DOHH2 (cell line): ENCODE measurements at regions not wholly inside any gene's neighbourhood (a gene's known extent, or its start where the extent isn't known, plus 50 kb on each side); places are given as distances from the start of the nearest gene placed in this dataset.
"Not testable (repeated sequence)": the region's sequence is repeated elsewhere in the genome, so short reads cannot be mapped to it uniquely, and the experiment has no call there.

Experiments used
- H3F3A ChIP-seq: fragments of 200-600 bp; sonication (generic), shearing (Covaris generic); 2 replicates; pipeline ENCODE4 v1.6.0; 2016; ENCODE audit warnings: antibody characterized with exemption, mild to moderate bottlenecking; ENCODE audit not compliant: control insufficient read depth, insufficient read depth
- H3K27ac ChIP-seq: fragments of 200-600 bp; sonication (generic); 2 replicates; pipeline ENCODE4 v1.5.1; 2014; ENCODE audit warnings: low read depth, mild to moderate bottlenecking, low read length, moderate library complexity
- H3K27me3 ChIP-seq: fragments of 200-600 bp; sonication (generic); 2 replicates; pipeline ENCODE4 v1.6.1; 2014; ENCODE audit warnings: mild to moderate bottlenecking, low read length, mixed read lengths; ENCODE audit not compliant: control insufficient read depth
- H3K36me3 ChIP-seq: fragments of 200-600 bp; sonication (generic); 2 replicates; pipeline ENCODE4 v1.6.1; 2014; ENCODE audit warnings: mild to moderate bottlenecking, low read length, moderate library complexity, mixed read lengths; ENCODE audit not compliant: control insufficient read depth
- H3K4me1 ChIP-seq: fragments of 200-600 bp; sonication (generic); 2 replicates; pipeline ENCODE4 v1.6.1; 2014; ENCODE audit warnings: mild to moderate bottlenecking, low read length, mixed read lengths; ENCODE audit not compliant: control insufficient read depth
- H3K4me2 ChIP-seq: fragments of 200-600 bp; sonication (generic); 2 replicates; pipeline ENCODE4 v1.6.0; 2014; ENCODE audit warnings: mild to moderate bottlenecking, low read length, moderate library complexity
- H3K4me3 ChIP-seq: fragments of 200-600 bp; sonication (generic); 2 replicates; pipeline ENCODE4 v1.5.1; 2014; ENCODE audit warnings: mild to moderate bottlenecking, low read length, mixed read lengths
- H3K79me2 ChIP-seq: fragments of 200-600 bp; sonication (generic); 2 replicates; pipeline ENCODE4 v1.6.1; 2014; ENCODE audit warnings: mild to moderate bottlenecking, low read length, mixed read lengths; ENCODE audit not compliant: control insufficient read depth
- H3K9me2 ChIP-seq: fragments of 200-600 bp; sonication (generic); replicated peaks from 2 replicates; pipeline ENCODE4 v1.6.1; 2014; ENCODE audit warnings: mild to moderate bottlenecking, low read length, mixed read lengths; ENCODE audit not compliant: control insufficient read depth
- H3K9me3 ChIP-seq: fragments of 200-600 bp; sonication (generic); 2 replicates; pipeline ENCODE4 v1.6.1; 2014; ENCODE audit warnings: antibody characterized with exemption, low read length, mixed read lengths; ENCODE audit not compliant: control insufficient read depth, insufficient read depth
- H4K20me1 ChIP-seq: fragments of 200-600 bp; sonication (generic); 2 replicates; pipeline ENCODE4 v1.6.0; 2014; ENCODE audit warnings: low read depth, mild to moderate bottlenecking, antibody characterized with exemption, low read length, moderate library complexity; ENCODE audit not compliant: control insufficient read depth, insufficient read depth
- EZH2phosphoT487 ChIP-seq: fragments of 200-600 bp; sonication (generic); IDR thresholded peaks from 2 replicates; pipeline ENCODE4 v1.6.1; 2017; ENCODE audit warnings: borderline replicate concordance, mild to moderate bottlenecking, antibody characterized with exemption, low read length, moderate library complexity, mixed read lengths
- TF ChIP-seq, protein P1 (sequence below): fragments of 200-600 bp; sonication (generic); IDR thresholded peaks from one replicate; pipeline ENCODE4 v1.5.1; 2014; ENCODE audit warnings: antibody characterized with exemption, mild to moderate bottlenecking, low read depth, low read length; ENCODE audit not compliant: poor library complexity, severe bottlenecking

DNA sequence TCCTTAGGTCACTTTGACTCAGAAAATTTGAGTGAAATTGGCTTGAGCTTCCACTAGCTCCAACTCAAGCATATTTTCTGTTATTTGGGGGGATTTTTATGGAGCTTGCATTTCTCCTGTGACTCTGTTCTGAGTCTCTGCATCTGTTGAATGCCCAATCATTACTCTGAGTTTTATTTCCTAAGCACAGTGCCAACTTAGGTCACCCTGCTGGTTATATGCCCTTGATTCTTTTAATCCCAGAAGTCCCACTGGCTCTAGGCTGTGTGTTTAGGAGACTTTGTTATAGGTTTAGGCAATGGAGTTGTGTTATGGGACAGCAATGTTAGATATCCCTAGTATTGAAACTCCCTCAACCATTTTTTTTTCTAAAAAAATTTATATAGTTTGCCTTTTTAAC is 198.2 kb upstream of the DTNA start:
- Histone ChIP-seq H3K27me3 (no peaks in the 10 kb centered on the region), H3K4me3 (no peak overlapping the region), H3K79me2 (no peaks in the 10 kb centered on the region), H3K4me2 (no peak overlapping the region), H3K9me3 (no peaks in the 10 kb centered on the region; the same call in 1 of the 2 replicates), H3K27ac (no peak overlapping the region), H3F3A (no peaks in the 10 kb centered on the region), H3K4me1 (no peaks in the 10 kb centered on the region), H3K36me3 (no peaks in the 10 kb centered on the region), H3K9me2 (no peaks in the 10 kb centered on the region), H4K20me1 (no peaks in the 10 kb centered on the region)
- TF ChIP-seq EZH2phosphoT487: no peak
- TF ChIP-seq, protein P1, sequence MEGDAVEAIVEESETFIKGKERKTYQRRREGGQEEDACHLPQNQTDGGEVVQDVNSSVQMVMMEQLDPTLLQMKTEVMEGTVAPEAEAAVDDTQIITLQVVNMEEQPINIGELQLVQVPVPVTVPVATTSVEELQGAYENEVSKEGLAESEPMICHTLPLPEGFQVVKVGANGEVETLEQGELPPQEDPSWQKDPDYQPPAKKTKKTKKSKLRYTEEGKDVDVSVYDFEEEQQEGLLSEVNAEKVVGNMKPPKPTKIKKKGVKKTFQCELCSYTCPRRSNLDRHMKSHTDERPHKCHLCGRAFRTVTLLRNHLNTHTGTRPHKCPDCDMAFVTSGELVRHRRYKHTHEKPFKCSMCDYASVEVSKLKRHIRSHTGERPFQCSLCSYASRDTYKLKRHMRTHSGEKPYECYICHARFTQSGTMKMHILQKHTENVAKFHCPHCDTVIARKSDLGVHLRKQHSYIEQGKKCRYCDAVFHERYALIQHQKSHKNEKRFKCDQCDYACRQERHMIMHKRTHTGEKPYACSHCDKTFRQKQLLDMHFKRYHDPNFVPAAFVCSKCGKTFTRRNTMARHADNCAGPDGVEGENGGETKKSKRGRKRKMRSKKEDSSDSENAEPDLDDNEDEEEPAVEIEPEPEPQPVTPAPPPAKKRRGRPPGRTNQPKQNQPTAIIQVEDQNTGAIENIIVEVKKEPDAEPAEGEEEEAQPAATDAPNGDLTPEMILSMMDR: no peak

DNA sequence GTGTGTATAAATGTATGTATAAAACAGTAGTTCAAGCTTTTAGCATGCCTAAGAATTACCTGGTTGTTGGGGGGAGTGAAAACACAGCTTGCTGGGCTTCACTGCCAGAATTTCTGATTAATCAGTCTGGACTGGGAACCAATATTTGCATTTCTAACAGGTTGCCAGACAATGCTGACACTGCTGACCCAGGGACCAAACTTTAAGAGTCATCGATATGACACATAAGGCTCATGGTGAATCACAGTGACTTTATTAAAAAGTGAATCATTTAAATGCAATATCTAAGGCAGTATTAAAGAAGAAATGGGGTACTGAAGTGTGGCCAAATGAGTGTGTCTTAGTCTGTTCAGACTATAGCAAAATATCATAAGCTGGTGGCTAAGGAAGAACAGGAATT is 195.9 kb upstream of the DTNA start:
- no peaks in the 10 kb centered on the region; the same call in 1 of the 2 replicates for H3K9me3 ChIP-seq
- H4K20me1 ChIP-seq: no peaks in the 10 kb centered on the region
- no peak overlapping the region for H3K27ac ChIP-seq
- no peaks in the 10 kb centered on the region for H3K4me1 ChIP-seq
- H3K36me3 ChIP-seq: no peaks in the 10 kb centered on the region
- no peaks in the 10 kb centered on the region for H3K27me3 ChIP-seq
- H3F3A ChIP-seq: no peaks in the 10 kb centered on the region
- H3K79me2 ChIP-seq: no peaks in the 10 kb centered on the region
- no peak overlapping the region for H3K4me2 ChIP-seq
- H3K4me3 ChIP-seq: no peak overlapping the region
- H3K9me2 ChIP-seq: no peaks in the 10 kb centered on the region
- no peak for TF ChIP-seq EZH2phosphoT487
- TF ChIP-seq, protein P1: no peak

DNA sequence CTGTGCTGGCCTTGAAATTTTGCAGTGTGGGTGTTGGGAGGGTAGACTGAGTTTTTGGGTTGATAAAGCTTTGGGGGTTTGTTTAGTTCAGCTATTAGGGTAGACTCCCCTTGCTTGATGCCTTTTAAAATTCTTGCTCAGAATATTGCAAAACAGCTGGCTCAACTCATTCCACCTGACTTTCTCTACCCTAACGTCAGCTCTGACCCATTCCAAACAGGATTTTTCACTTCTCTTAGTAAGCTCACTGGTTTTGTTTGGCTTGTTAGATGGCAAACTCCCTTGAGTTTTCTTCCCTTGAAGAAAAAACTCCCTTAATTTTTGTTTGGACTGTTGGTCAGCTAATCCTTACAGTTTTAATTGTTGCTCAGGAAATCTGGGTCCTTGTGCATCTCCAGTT is 195.1 kb upstream of the DTNA start:
- Histone ChIP-seq H3F3A (no peaks in the 10 kb centered on the region), H3K4me2 (no peak overlapping the region), H3K9me2 (no peaks in the 10 kb centered on the region)

DNA sequence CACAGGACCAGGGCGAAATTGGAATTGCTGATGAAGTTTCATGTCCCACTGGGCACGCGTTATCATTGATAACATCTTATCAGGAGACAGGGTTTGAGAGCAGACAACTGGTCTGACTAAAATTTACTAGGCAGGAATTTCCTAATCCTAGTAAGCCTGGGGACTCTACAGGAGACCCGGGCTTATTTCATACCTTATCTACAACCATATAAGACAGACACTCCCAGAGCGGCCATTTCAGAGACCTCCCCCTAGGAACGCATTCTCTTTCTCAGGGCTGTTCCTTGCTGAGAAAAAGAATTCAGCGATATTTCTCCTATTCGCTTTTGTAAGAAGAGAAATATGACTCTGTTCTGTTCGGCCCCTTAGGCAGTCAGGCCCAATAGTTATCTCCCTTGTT is 193.7 kb upstream of the DTNA start:
- not testable (repeated sequence) for H3K9me2 ChIP-seq, H3K36me3 ChIP-seq, H3K27ac ChIP-seq, H3K4me2 ChIP-seq, H3F3A ChIP-seq, H4K20me1 ChIP-seq, H3K79me2 ChIP-seq, H3K9me3 ChIP-seq, H3K27me3 ChIP-seq, H3K4me1 ChIP-seq, H3K4me3 ChIP-seq

More for the DNA sequence above, 195.1 kb upstream of the DTNA start:
- no peak for TF ChIP-seq EZH2phosphoT487
- Histone ChIP-seq H3K79me2 (no peaks in the 10 kb centered on the region), H3K9me3 (no peaks in the 10 kb centered on the region; the same call in 1 of the 2 replicates), H3K36me3 (no peaks in the 10 kb centered on the region), H3K27me3 (no peaks in the 10 kb centered on the region), H3K27ac (no peak overlapping the region), H3K4me3 (no peak overlapping the region), H3K4me1 (no peaks in the 10 kb centered on the region), H4K20me1 (no peaks in the 10 kb centered on the region)

DNA sequence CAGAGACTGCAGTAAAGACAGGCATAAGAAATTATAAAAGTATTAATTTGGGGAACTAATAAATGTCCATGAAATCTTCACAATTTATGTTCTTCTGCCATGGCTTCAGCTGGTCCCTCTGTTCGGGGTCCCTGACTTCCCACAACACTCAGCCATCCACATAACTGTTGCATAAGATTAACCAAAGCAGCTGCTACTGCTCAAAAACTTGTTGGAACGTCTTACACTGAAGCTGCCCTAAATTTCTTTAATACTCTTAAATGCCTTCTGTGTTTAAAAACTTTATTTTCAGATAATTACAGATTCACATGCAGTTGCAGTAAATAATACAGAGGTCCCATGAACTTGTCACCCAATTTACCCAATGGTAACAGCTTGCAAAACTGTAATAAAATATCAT is 193.1 kb upstream of the DTNA start:
- H3K27ac ChIP-seq, H4K20me1 ChIP-seq, H3K36me3 ChIP-seq, H3F3A ChIP-seq, H3K4me2 ChIP-seq, H3K9me3 ChIP-seq, H3K79me2 ChIP-seq, H3K4me1 ChIP-seq, H3K27me3 ChIP-seq, H3K4me3 ChIP-seq, H3K9me2 ChIP-seq: not testable (repeated sequence)
